GM12878 (cell line): ENCODE measurements at regions not wholly inside any gene's neighbourhood (a gene's known extent, or its start where the extent isn't known, plus 50 kb on each side); places are given as distances from the start of the nearest gene placed in this dataset.

Source experiments
- ATAC-seq: fragments of 200-7000 bp; cut with Tn5 transposase; 3 replicates; pipeline ENCODE4 v1.9.1; 2020; ENCODE audit warnings: mild to moderate bottlenecking, moderate library complexity
- BruUV-seq: library from RNA; stranded (reverse); fragments of 400-500 nt; replicated peaks from 2 replicates; lab custom pipeline; 2021; lab: Mats Ljungman, UMichigan
- CTCF ChIA-PET: fragments of 300-600 bp; sonication (Branson Sonifier 250); formaldehyde crosslinking; extraction: SDS; loops from one replicate; lab custom pipeline; 2021; ENCODE audit warnings: inconsistent platforms; lab: Yijun Ruan, JAX
- POLR2A ChIA-PET: fragments of 350-600 bp; formaldehyde crosslinking; extraction: SDS; loops from one replicate; lab custom pipeline; 2021; ENCODE audit warnings: inconsistent platforms; lab: Charles Lee
- RAD21 ChIA-PET: fragments of 300-600 bp; sonication (Branson Sonifier 250); formaldehyde crosslinking; loops from one replicate; lab custom pipeline; 2023; ENCODE audit warnings: antibody characterized with exemption; ENCODE audit not compliant: unreplicated experiment; lab: Charles Lee
- SMC1A ChIA-PET: fragments of 300-600 bp; sonication (Branson Sonifier 250); formaldehyde crosslinking; loops from one replicate; lab custom pipeline; 2023; ENCODE audit not compliant: unreplicated experiment, uncharacterized antibody; lab: Charles Lee
- DNase-seq: peaks from one replicate; pipeline ENCODE4 v3.0.0-alpha.2; 2011; ENCODE audit warnings: low read depth, low spot score
- FAIRE-seq: peaks from 3 replicates; lab custom pipeline; 2011; peaks lifted over from hg19 to GRCh38; lab: Jason Lieb, UNC
- H2AFZ ChIP-seq: 2 replicates; pipeline ENCODE4 v1.6.0; 2011; ENCODE audit warnings: low read depth, low read length, control low read depth; ENCODE audit not compliant: control insufficient read depth
- H3K27ac ChIP-seq: 2 replicates; pipeline ENCODE4 v1.5.1; 2011; ENCODE audit warnings: control low read depth; ENCODE audit not compliant: control insufficient read depth, insufficient read depth
- H3K27me3 ChIP-seq, 2 experiments: replicated peaks in 1 of 2; 2 replicates each; pipeline versions ENCODE4 v1.6.0 to v1.6.1; 2011; ENCODE audit warnings: low read length in 1 of 2; ENCODE audit not compliant: control insufficient read depth in 2 of 2, insufficient read depth in 2 of 2
- H3K36me3 ChIP-seq, 2 experiments: 2 replicates each; pipeline ENCODE4 v1.5.1; 2011; ENCODE audit warnings: low read length in 1 of 2; ENCODE audit not compliant: control insufficient read depth in 2 of 2, insufficient read depth in 2 of 2
- H3K4me1 ChIP-seq: 2 replicates; pipeline ENCODE4 v1.6.1; 2011; ENCODE audit warnings: mild to moderate bottlenecking, low read length, moderate library complexity, mixed read lengths; ENCODE audit not compliant: control insufficient read depth, insufficient read depth
- H3K4me2 ChIP-seq: 2 replicates; pipeline ENCODE4 v1.6.0; 2011; ENCODE audit warnings: control low read depth; ENCODE audit not compliant: control insufficient read depth, insufficient read depth
- H3K4me3 ChIP-seq: fragments of 200-600 bp; sonication (generic); 2 replicates; pipeline ENCODE4 v1.5.1; 2016
- H3K79me2 ChIP-seq: 2 replicates; pipeline ENCODE4 v1.6.0; 2011; ENCODE audit warnings: low read length; ENCODE audit not compliant: control insufficient read depth, insufficient read depth
- H3K9ac ChIP-seq: 2 replicates; pipeline ENCODE4 v1.8.0; 2011; ENCODE audit warnings: low read length, control low read depth, mixed read lengths; ENCODE audit not compliant: control insufficient read depth, insufficient read depth
- H3K9me3 ChIP-seq: replicated peaks from 3 replicates; pipeline ENCODE4 v1.5.1; 2011; ENCODE audit warnings: mild to moderate bottlenecking, low read length; ENCODE audit not compliant: control insufficient read depth, insufficient read depth
- H4K20me1 ChIP-seq: 2 replicates; pipeline ENCODE4 v1.6.0; 2011; ENCODE audit not compliant: control insufficient read depth, insufficient read depth
- CHD4 ChIP-seq: fragments of 200-600 bp; sonication (generic); IDR thresholded peaks from 2 replicates; pipeline ENCODE4 v1.6.1; 2016; ENCODE audit warnings: mild to moderate bottlenecking
- EGR1 ChIP-seq, 2 experiments: IDR thresholded peaks; 1 replicate in 1 of 2; 2 replicates in 1 of 2; pipeline ENCODE4 v1.6.1; 2011 to 2012; ENCODE audit warnings: low read depth in 2 of 2, low read length in 2 of 2, borderline replicate concordance in 1 of 2, mild to moderate bottlenecking in 1 of 2, moderate library complexity in 1 of 2
- HDAC2 ChIP-seq: fragments of 200-600 bp; sonication (generic); IDR thresholded peaks from 2 replicates; pipeline ENCODE4 v1.6.1; 2017
- HDGF ChIP-seq: fragments of 450-650 bp; IDR thresholded peaks from 2 replicates; pipeline ENCODE4 v1.6.1; 2016; ENCODE audit warnings: antibody characterized with exemption
- IKZF1 ChIP-seq: fragments of 450-650 bp; conservative IDR thresholded peaks from 2 replicates; pipeline ENCODE4 v1.6.1; 2017; ENCODE audit warnings: antibody characterized with exemption, mild to moderate bottlenecking
- IRF4 ChIP-seq: IDR thresholded peaks from 2 replicates; pipeline ENCODE4 v1.6.1; 2011; ENCODE audit warnings: low read depth, low read length
- NFYB ChIP-seq: IDR thresholded peaks from 2 replicates; pipeline ENCODE4 v1.6.1; 2011; ENCODE audit warnings: low read depth, mild to moderate bottlenecking, low read length, improper control_type of control experiment, moderate library complexity; ENCODE audit not compliant: insufficient read depth
- RBBP5 ChIP-seq: fragments of 200-600 bp; sonication (generic); conservative IDR thresholded peaks from 2 replicates; pipeline ENCODE4 v1.6.1; 2016
- RFX5 ChIP-seq: IDR thresholded peaks from 2 replicates; pipeline ENCODE4 v1.6.1; 2011; ENCODE audit warnings: low read depth, low read length, improper control_type of control experiment
- TAF1 ChIP-seq: IDR thresholded peaks from 2 replicates; pipeline ENCODE4 v1.6.1; 2011; ENCODE audit warnings: mild to moderate bottlenecking, low read depth, low read length, borderline replicate concordance
- TCF12 ChIP-seq: IDR thresholded peaks from 2 replicates; pipeline ENCODE4 v1.6.1; 2011; ENCODE audit warnings: low read depth, mild to moderate bottlenecking, low read length
- TCF3 ChIP-seq: IDR thresholded peaks from 2 replicates; pipeline ENCODE4 v1.6.1; 2012; ENCODE audit warnings: low read depth, mild to moderate bottlenecking, low read length, borderline replicate concordance; ENCODE audit not compliant: insufficient read depth
- ZBED1 ChIP-seq: IDR thresholded peaks from 2 replicates; pipeline ENCODE4 v1.6.1; 2016; ENCODE audit warnings: borderline replicate concordance
- WGBS: methylation state at CpG from one replicate; pipeline ENCODE4 v1.1.6; 2016; ENCODE audit warnings: low lambda C conversion rate; ENCODE audit not compliant: insufficient replicate concordance, insufficient coverage; ENCODE audit errors: missing lambda C conversion rate; 5-methylcytosine and 5-hydroxymethylcytosine counted together
- in situ Hi-C: fragments of 300-500 bp; cut with MboI; formaldehyde crosslinking; loops from 9 replicates; pipeline ENCODE4 v1.14.3; 2018; ENCODE audit warnings: mixed read lengths
- intact Hi-C: fragments of 100-400 bp; cut with micrococcal nuclease; formaldehyde crosslinking; loops from one replicate; pipeline ENCODE4 v1.14.2; 2022; ENCODE audit not compliant: unreplicated experiment
- TF ChIP-seq, protein P1 (sequence below): fragments of 450-650 bp; IDR thresholded peaks from 2 replicates; pipeline ENCODE4 v1.6.1; 2017; ENCODE audit warnings: mild to moderate bottlenecking, low read depth, inconsistent platforms; ENCODE audit not compliant: poor library complexity, severe bottlenecking
- TF ChIP-seq, protein P2 (sequence below): fragments of 450-650 bp; IDR thresholded peaks from 2 replicates; pipeline ENCODE4 v1.6.1; 2017; ENCODE audit warnings: antibody characterized with exemption, mild to moderate bottlenecking, moderate library complexity

DNA sequence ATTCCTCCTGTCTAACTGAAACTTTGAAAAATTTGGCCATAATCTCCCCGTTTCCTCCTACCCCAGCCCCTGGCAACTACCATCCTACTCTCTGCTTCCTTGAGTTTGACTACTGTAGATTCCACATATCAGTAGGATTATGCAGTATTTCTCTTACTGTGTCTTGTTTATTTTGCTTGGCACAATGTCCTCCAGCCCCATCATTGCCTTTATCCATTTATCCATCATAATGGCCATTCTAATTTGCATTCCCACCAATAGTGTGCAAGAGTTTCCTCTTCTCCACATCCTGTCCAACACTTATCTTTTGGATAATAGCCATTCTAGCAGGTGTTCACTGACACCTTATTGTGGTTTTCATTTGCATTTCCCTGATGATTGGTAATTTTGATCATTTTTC is 202.3 kb downstream of the THBS2 start:
- Histone ChIP-seq H3K27ac (no peak overlapping the region), H3K9me3 (no peaks in the 10 kb centered on the region), H4K20me1 (no peaks in the 10 kb centered on the region), H3K4me1 (no peaks in the 10 kb centered on the region), H3K9ac (no peak overlapping the region), H3K36me3 (no peaks in the 10 kb centered on the region), H2AFZ (no peak overlapping the region), H3K27me3 (no peaks in the 10 kb centered on the region), H3K4me2 (no peak overlapping the region), H3K79me2 (no peaks in the 10 kb centered on the region), H3K4me3 (no peak overlapping the region)
- no peak for DNase-seq
- no peak for ATAC-seq
- FAIRE-seq = no peak
- ChIA-PET RAD21 (no interaction called here), SMC1A (interaction anchor here (0.7 kb wide), 1 partner anchor 60 kb away, joined by 3 read pairs; no protein-coding TSS in a partner anchor), POLR2A (no interaction called here), CTCF (no interaction called here)
- 0% methylated on average over 1 of the region's 1 CpG for WGBS
- no TSS peak for BruUV-seq
- intact Hi-C loops (no loop called here), in situ Hi-C loops (no loop called here)
- TF ChIP-seq ZBED1 (no peak), HDGF (no peak), RBBP5 (no peak), IKZF1 (no peak), TCF3 (no peak), HDAC2 (no peak), RFX5 (no peak), TAF1 (no peak), TCF12 (no peak), CHD4 (no peak), IRF4 (no peak), EGR1 (IDR thresholded peaks at IDR 0.05; ENCODE audit: borderline replicate concordance in 1 of 2, low read depth in 2 of 2, low read length in 2 of 2) (no peak), NFYB (no peak)
- TF ChIP-seq, protein P1, sequence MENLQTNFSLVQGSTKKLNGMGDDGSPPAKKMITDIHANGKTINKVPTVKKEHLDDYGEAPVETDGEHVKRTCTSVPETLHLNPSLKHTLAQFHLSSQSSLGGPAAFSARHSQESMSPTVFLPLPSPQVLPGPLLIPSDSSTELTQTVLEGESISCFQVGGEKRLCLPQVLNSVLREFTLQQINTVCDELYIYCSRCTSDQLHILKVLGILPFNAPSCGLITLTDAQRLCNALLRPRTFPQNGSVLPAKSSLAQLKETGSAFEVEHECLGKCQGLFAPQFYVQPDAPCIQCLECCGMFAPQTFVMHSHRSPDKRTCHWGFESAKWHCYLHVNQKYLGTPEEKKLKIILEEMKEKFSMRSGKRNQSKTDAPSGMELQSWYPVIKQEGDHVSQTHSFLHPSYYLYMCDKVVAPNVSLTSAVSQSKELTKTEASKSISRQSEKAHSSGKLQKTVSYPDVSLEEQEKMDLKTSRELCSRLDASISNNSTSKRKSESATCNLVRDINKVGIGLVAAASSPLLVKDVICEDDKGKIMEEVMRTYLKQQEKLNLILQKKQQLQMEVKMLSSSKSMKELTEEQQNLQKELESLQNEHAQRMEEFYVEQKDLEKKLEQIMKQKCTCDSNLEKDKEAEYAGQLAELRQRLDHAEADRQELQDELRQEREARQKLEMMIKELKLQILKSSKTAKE = no peak
- TF ChIP-seq, protein P2, sequence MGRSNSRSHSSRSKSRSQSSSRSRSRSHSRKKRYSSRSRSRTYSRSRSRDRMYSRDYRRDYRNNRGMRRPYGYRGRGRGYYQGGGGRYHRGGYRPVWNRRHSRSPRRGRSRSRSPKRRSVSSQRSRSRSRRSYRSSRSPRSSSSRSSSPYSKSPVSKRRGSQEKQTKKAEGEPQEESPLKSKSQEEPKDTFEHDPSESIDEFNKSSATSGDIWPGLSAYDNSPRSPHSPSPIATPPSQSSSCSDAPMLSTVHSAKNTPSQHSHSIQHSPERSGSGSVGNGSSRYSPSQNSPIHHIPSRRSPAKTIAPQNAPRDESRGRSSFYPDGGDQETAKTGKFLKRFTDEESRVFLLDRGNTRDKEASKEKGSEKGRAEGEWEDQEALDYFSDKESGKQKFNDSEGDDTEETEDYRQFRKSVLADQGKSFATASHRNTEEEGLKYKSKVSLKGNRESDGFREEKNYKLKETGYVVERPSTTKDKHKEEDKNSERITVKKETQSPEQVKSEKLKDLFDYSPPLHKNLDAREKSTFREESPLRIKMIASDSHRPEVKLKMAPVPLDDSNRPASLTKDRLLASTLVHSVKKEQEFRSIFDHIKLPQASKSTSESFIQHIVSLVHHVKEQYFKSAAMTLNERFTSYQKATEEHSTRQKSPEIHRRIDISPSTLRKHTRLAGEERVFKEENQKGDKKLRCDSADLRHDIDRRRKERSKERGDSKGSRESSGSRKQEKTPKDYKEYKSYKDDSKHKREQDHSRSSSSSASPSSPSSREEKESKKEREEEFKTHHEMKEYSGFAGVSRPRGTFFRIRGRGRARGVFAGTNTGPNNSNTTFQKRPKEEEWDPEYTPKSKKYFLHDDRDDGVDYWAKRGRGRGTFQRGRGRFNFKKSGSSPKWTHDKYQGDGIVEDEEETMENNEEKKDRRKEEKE = no peak
